ENCODE measurements at regions not wholly inside any gene's neighbourhood (a gene's known extent, or its start where the extent isn't known, plus 50 kb on each side); places are given as distances from the start of the nearest gene placed in this dataset.

DNA sequence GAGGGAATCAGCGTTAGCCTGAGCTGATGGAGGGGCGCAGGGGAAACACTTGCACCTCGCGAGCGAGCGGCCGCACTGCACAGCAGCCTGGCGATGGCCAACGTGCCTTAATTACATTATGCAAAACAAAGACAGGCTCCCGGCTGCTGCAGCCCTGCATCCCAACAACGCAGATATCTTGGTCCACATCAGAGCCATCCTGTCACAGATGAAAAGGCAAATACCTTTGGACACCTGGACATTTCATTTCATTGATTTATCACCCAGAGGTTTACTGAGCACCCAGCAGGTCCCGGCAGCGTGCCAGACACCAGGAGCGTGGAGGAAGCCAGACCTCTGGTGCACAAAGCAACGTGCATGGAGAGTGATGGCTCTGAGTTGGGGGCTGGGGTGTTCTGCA is 843.0 kb downstream of the TBC1D22A start:
- no peak for TF ChIP-seq POLR2A (IDR thresholded peaks at IDR 0.05)
- no peak for TF ChIP-seq CTCF (IDR thresholded peaks at IDR 0.05)
- no peak for TF ChIP-seq EP300 (IDR thresholded peaks at IDR 0.05)

Measured in tibial nerve (tissue), 4 donors.